Esophagus muscularis mucosa (tissue), 4 donors: ENCODE measurements at regions not wholly inside any gene's neighbourhood (a gene's known extent, or its start where the extent isn't known, plus 50 kb on each side); places are given as distances from the start of the nearest gene placed in this dataset.

ENCODE experiments used
- DNase-seq: peaks from one replicate; pipeline ENCODE4 v3.0.0-alpha.2; 2017; ENCODE audit errors: extremely low spot score
- H3K27ac ChIP-seq, 4 donors: fragments of 200-600 bp; sonication (generic); replicated peaks in 1 of 4; 1 replicate in 3 of 4; 2 replicates in 1 of 4; pipeline ENCODE4 v1.5.1; 2016 to 2019; ENCODE audit warnings: mild to moderate bottlenecking in 1 of 4
- H3K27me3 ChIP-seq, 4 donors: fragments of 200-600 bp; sonication (generic); one replicate each; pipeline versions ENCODE4 v1.5.1 to v1.6.0; 2016 to 2019
- H3K36me3 ChIP-seq, 4 donors: fragments of 200-600 bp; sonication (generic); one replicate each; pipeline ENCODE4 v1.5.1; 2016 to 2019
- H3K4me1 ChIP-seq, 4 donors: fragments of 200-600 bp; sonication (generic); one replicate each; pipeline ENCODE4 v1.5.1; 2016 to 2019
- H3K4me3 ChIP-seq, 4 donors: fragments of 200-600 bp; sonication (generic); 1 replicate in 2 of 4; 2 replicates in 2 of 4; pipeline ENCODE4 v1.5.1; 2016 to 2019; ENCODE audit warnings: mild to moderate bottlenecking in 4 of 4, moderate library complexity in 1 of 4
- H3K9me3 ChIP-seq, 4 donors: fragments of 200-600 bp; sonication (generic); 1 replicate in 3 of 4; 2 replicates in 1 of 4; pipeline ENCODE4 v1.5.1; 2016 to 2019
- CTCF ChIP-seq, 3 experiments: fragments of 200-600 bp in 2 of 3; fragments of 450-650 bp in 1 of 3; sonication (generic) in 2 of 3; IDR thresholded peaks; one replicate each; pipeline ENCODE4 v1.5.1; 2017 to 2019; ENCODE audit warnings: antibody characterized with exemption in 3 of 3, mild to moderate bottlenecking in 2 of 3, moderate library complexity in 1 of 3
- EP300 ChIP-seq: sonication (generic); formaldehyde crosslinking; IDR thresholded peaks from one replicate; pipeline ENCODE4 v1.6.1; 2017; ENCODE audit warnings: antibody characterized with exemption
- POLR2A ChIP-seq: fragments of 450-650 bp; IDR thresholded peaks from one replicate; pipeline ENCODE4 v1.6.1; 2017; ENCODE audit warnings: antibody characterized with exemption, moderate library complexity, mild to moderate bottlenecking, low read depth
- POLR2AphosphoS5 ChIP-seq, 2 donors: sonication (generic); formaldehyde crosslinking; IDR thresholded peaks; one replicate each; pipeline ENCODE4 v1.6.1; 2017; ENCODE audit warnings: antibody characterized with exemption in 2 of 2
- WGBS: methylation state at CpG from one replicate; pipeline ENCODE4 v1.1.5; 2018; 5-methylcytosine and 5-hydroxymethylcytosine counted together
- intact Hi-C: fragments of 100-400 bp; cut with DNase I; formaldehyde crosslinking; loops from one replicate; pipeline ENCODE4 v1.15.1; 2023

DNA sequence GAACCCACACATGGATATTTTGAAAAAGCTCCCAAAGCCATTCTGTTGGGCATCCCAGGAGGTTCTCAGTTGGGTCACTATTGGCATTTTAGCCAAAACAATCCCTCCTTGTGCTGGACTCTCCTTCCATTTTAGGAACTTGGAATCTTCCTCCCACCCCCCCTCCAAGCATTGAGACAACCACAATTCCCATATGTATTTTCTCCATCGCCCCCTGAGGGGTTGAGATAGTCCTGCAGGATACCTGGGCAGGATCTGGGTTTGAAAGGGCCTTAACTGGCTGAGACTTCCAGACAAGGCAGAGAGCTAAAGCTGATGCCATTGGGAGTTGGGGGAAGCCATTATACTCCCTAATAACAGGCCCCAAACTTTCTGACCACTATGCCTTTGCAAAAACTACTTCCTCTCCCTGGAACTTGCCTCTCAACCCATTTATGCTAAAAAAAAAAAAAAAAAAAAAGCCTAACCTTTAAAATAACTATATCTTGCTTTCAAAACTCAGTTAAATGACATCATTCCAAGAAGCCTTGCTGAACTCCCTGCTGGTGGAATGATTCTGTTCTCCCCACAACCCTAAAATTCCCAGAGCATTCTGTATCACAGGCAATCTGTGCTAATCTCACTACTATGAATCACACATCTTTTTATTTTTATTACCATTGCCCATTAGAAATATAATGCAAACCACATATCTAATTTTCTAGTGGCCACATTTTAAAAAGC lies 77.5 kb upstream of the PDE1C start:
- no peak for TF ChIP-seq EP300
- no peak for TF ChIP-seq CTCF (IDR thresholded peaks at IDR 0.05)
- no peak for TF ChIP-seq POLR2A
- TF ChIP-seq POLR2AphosphoS5 (IDR thresholded peaks at IDR 0.05) = no peak
- no peak for DNase-seq
- intact Hi-C loops = no loop called here
- Histone ChIP-seq H3K27ac (no peak overlapping the region), H3K9me3 (peaks cover 0 to 6% (median 0%) of the 10 kb centered on the region in 4 donors), H3K4me1 (peaks cover 0 to 3% (median 0%) of the 10 kb centered on the region in 4 donors), H3K27me3 (no peaks in the 10 kb centered on the region), H3K36me3 (no peaks in the 10 kb centered on the region), H3K4me3 (no peak overlapping the region)
- WGBS = 94% methylated on average over 1 of the region's 1 CpG

- H3K27me3 ChIP-seq = no peaks in the 10 kb centered on the region
- WGBS = 85% methylated on average over 2 of the region's 2 CpGs
- intact Hi-C loops = no loop called here
- H3K36me3 ChIP-seq = no peaks in the 10 kb centered on the region
- H3K4me1 ChIP-seq = no peaks in the 10 kb centered on the region
- no peak for TF ChIP-seq EP300
- TF ChIP-seq POLR2AphosphoS5 (IDR thresholded peaks at IDR 0.05) = no peak
- TF ChIP-seq CTCF (IDR thresholded peaks at IDR 0.05) = no peak
- TF ChIP-seq POLR2A = no peak
- DNase-seq = no peak
- H3K9me3 ChIP-seq = peaks cover 0 to 6% (median 0%) of the 10 kb centered on the region in 4 donors
- no peak overlapping the region for H3K4me3 ChIP-seq
- no peak overlapping the region for H3K27ac ChIP-seq
Measured at GRCh38 chr7:32145911-32146310, 75.7 kb upstream of the PDE1C start.

DNA sequence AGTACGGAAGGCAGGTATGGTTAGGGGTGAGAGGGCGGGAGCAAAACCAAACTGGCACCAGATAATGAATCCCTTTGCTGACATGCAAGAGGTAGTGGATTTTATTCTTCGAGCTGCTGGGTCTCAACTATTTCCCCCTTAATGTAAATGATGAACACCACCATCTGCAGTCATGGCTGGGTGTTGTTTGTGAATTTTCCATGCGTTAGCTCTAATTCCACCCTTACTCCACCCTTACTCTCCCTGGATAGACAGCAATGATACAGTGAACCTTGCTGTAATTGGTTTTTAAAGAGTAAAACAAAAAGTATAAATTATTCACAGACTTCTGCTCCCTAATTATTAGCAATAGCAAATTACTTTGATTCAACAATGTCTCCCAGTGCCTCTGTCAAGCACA lies 74.5 kb upstream of the PDE1C start:
- DNase-seq = no peak
- Histone ChIP-seq H3K4me3 (no peak overlapping the region), H3K27me3 (no peaks in the 10 kb centered on the region), H3K27ac (no peak overlapping the region), H3K4me1 (no peaks in the 10 kb centered on the region), H3K36me3 (no peaks in the 10 kb centered on the region), H3K9me3 (peaks cover 0 to 6% (median 0%) of the 10 kb centered on the region in 4 donors)
- WGBS = 81% methylated on average over 4 of the region's 4 CpGs
- intact Hi-C loops = no loop called here
- TF ChIP-seq POLR2A = no peak
- TF ChIP-seq CTCF (IDR thresholded peaks at IDR 0.05) = no peak
- no peak for TF ChIP-seq EP300
- TF ChIP-seq POLR2AphosphoS5 (IDR thresholded peaks at IDR 0.05) = no peak

DNA sequence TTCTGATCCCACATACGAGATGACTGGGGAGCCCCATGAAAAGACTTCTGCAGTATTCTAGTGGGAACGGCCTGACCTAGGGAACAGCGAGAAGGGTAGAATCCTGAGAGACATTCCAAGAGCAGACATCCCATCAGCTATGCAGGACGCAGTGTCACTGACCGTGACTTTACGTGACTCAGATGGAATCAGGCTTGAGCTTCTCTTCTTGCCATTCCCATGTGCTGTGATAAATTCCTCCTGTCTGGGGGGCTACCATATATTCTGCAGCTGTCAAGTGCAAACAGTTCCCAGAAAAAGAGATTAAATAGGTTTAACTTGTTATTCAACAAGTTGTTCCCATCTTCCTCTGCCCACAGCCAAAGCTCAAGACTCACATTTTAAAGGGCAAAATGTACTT lies 73.1 kb upstream of the PDE1C start:
- no peak for DNase-seq
- H3K36me3 ChIP-seq = no peaks in the 10 kb centered on the region
- no peak overlapping the region for H3K4me3 ChIP-seq
- H3K9me3 ChIP-seq = peaks cover 0 to 6% (median 0%) of the 10 kb centered on the region in 4 donors
- no peak for TF ChIP-seq POLR2AphosphoS5 (IDR thresholded peaks at IDR 0.05)
- TF ChIP-seq POLR2A = no peak
- TF ChIP-seq CTCF (IDR thresholded peaks at IDR 0.05) = no peak
- intact Hi-C loops = no loop called here
- no peaks in the 10 kb centered on the region for H3K27me3 ChIP-seq
- WGBS = 68% methylated on average over 6 of the region's 6 CpGs
- H3K27ac ChIP-seq = no peak overlapping the region
- no peaks in the 10 kb centered on the region for H3K4me1 ChIP-seq

GRCh38 chr7:32142649-32143048 lies 72.4 kb upstream of the PDE1C start:
- WGBS = 79% methylated on average over 3 of the region's 3 CpGs
- Histone ChIP-seq H3K9me3 (peaks cover 0 to 6% (median 0%) of the 10 kb centered on the region in 4 donors), H3K27ac (no peak overlapping the region)

More at GRCh38 chr7:32142649-32143048, 72.4 kb upstream of the PDE1C start:
- no peak for TF ChIP-seq EP300
- TF ChIP-seq CTCF (IDR thresholded peaks at IDR 0.05) = no peak
- H3K4me3 ChIP-seq = no peak overlapping the region
- H3K27me3 ChIP-seq = no peaks in the 10 kb centered on the region
- DNase-seq = no peak
- no peaks in the 10 kb centered on the region for H3K36me3 ChIP-seq
- intact Hi-C loops = no loop called here
- H3K4me1 ChIP-seq = no peaks in the 10 kb centered on the region
